ENCODE measurements at regions not wholly inside any gene's neighbourhood (a gene's known extent, or its start where the extent isn't known, plus 50 kb on each side); places are given as distances from the start of the nearest gene placed in this dataset.

DNA sequence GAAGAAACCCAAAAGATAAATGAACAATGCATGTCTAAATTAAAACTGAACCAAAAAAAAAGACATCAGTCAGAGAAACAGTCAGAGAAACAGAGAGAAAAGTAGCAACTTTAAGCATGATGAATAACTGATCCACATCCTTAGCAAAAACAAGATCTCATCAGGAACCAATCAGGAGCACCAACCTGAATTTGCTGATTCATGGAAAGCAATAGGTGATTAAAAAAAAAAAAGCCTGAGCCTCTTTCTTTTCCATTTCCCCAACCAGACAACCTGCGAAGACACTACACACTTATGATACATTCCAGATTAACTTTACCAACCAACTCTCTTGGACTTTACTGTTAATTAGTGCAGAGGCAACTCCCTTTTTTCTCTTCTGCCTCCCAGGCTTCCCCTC, 112.7 kb upstream of the TAS2R1 start:
- TF ChIP-seq CTCF (conservative IDR thresholded peaks at IDR 0.05 in 1 of 2, IDR thresholded peaks at IDR 0.05 in 1 of 2; ENCODE audit: extremely low read depth in 1 of 2, insufficient read depth in 1 of 2, low read depth in 1 of 2, low read length in 2 of 2): no peak
- no peak for TF ChIP-seq EZH2 (IDR thresholded peaks at IDR 0.05; ENCODE audit: borderline replicate concordance, low read length)

Data from mammary epithelial cell (primary cell).